ENCODE measurements at regions not wholly inside any gene's neighbourhood (a gene's known extent, or its start where the extent isn't known, plus 50 kb on each side); places are given as distances from the start of the nearest gene placed in this dataset.
A peak's percentile ranks its signal among the peaks of the same experiment; 100 is the strongest.

DNA sequence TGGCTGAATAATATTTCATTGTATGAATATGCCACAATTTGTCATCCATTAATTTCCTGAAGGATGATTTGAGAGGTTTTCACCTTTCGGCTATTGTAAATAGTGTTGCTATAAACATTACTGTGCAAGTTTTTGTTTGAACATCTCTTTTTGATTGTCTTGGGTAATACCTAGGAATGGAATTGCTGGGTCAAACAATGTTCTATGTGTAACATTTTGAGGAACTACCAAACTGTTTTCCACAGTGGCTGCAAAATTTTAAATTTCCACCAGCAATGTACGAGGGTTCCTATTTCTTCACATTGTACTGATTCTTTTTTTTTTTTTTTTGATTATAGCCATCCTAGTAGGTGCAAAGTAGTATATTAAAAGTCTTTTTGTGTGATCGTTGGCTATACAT lies 63.8 kb upstream of the ANKH start:
- TF ChIP-seq, protein P1, sequence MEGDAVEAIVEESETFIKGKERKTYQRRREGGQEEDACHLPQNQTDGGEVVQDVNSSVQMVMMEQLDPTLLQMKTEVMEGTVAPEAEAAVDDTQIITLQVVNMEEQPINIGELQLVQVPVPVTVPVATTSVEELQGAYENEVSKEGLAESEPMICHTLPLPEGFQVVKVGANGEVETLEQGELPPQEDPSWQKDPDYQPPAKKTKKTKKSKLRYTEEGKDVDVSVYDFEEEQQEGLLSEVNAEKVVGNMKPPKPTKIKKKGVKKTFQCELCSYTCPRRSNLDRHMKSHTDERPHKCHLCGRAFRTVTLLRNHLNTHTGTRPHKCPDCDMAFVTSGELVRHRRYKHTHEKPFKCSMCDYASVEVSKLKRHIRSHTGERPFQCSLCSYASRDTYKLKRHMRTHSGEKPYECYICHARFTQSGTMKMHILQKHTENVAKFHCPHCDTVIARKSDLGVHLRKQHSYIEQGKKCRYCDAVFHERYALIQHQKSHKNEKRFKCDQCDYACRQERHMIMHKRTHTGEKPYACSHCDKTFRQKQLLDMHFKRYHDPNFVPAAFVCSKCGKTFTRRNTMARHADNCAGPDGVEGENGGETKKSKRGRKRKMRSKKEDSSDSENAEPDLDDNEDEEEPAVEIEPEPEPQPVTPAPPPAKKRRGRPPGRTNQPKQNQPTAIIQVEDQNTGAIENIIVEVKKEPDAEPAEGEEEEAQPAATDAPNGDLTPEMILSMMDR (IDR thresholded peaks at IDR 0.05): no peak
- no peak for TF ChIP-seq POLR2A (IDR thresholded peaks at IDR 0.05)
- peak in 1 of 4 donors; percentile 15 for TF ChIP-seq POLR2AphosphoS5 (IDR thresholded peaks at IDR 0.05)

All from sigmoid colon (tissue), 4 donors.